ENCODE measurements at regions not wholly inside any gene's neighbourhood (a gene's known extent, or its start where the extent isn't known, plus 50 kb on each side); places are given as distances from the start of the nearest gene placed in this dataset.

- no peaks in the 10 kb centered on the region for H3K36me3 ChIP-seq (replicated peaks in 1 of 2; ENCODE audit: control insufficient read depth in 1 of 2, insufficient read depth in 2 of 2, low read length in 2 of 2)
- 20% methylated on average over 2 of the region's 2 CpGs for WGBS (ENCODE audit: low lambda C conversion rate)
- no peak for TF ChIP-seq NCOA5 (CRISPR knock-in tag; IDR thresholded peaks at IDR 0.05)
- TF ChIP-seq, protein P1, sequence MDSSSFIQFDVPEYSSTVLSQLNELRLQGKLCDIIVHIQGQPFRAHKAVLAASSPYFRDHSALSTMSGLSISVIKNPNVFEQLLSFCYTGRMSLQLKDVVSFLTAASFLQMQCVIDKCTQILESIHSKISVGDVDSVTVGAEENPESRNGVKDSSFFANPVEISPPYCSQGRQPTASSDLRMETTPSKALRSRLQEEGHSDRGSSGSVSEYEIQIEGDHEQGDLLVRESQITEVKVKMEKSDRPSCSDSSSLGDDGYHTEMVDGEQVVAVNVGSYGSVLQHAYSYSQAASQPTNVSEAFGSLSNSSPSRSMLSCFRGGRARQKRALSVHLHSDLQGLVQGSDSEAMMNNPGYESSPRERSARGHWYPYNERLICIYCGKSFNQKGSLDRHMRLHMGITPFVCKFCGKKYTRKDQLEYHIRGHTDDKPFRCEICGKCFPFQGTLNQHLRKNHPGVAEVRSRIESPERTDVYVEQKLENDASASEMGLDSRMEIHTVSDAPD (CRISPR knock-in tag; IDR thresholded peaks at IDR 0.05): no peak
- TF ChIP-seq RBAK (CRISPR knock-in tag; IDR thresholded peaks at IDR 0.05): no peak
- TF ChIP-seq ZNF782 (CRISPR knock-in tag; IDR thresholded peaks at IDR 0.05; ENCODE audit: borderline replicate concordance): no peak
- no peak for TF ChIP-seq MEIS2 (CRISPR knock-in tag; IDR thresholded peaks at IDR 0.05)
- no peak for TF ChIP-seq NR2C2 (CRISPR knock-in tag; IDR thresholded peaks at IDR 0.05; ENCODE audit: borderline replicate concordance)
- TF ChIP-seq TRIM24 (CRISPR knock-in tag; IDR thresholded peaks at IDR 0.05): no peak
- TF ChIP-seq ZNF768 (CRISPR knock-in tag; IDR thresholded peaks at IDR 0.05): no peak
- no peak for TF ChIP-seq ZBTB25 (CRISPR knock-in tag; IDR thresholded peaks at IDR 0.05)
- no peak for TF ChIP-seq RFXAP (CRISPR knock-in tag; IDR thresholded peaks at IDR 0.05; ENCODE audit: borderline replicate concordance)
- no peak for TF ChIP-seq TGIF2 (CRISPR knock-in tag; IDR thresholded peaks at IDR 0.05)
- TF ChIP-seq ZNF556 (CRISPR knock-in tag; IDR thresholded peaks at IDR 0.05; ENCODE audit: borderline replicate concordance): no peak
- TF ChIP-seq SALL1 (CRISPR knock-in tag; IDR thresholded peaks at IDR 0.05): no peak
- no peak for TF ChIP-seq DNMT3B (CRISPR knock-in tag; conservative IDR thresholded peaks at IDR 0.05)
- no peak for TF ChIP-seq MAFF (IDR thresholded peaks at IDR 0.05; ENCODE audit: low read depth, low read length)
- no peak for TF ChIP-seq GMEB2 (CRISPR knock-in tag; IDR thresholded peaks at IDR 0.05; ENCODE audit: low read depth)
- H3K79me2 ChIP-seq (ENCODE audit: insufficient read depth, low read length): no peaks in the 10 kb centered on the region
- no peaks in the 10 kb centered on the region for H4K20me1 ChIP-seq (ENCODE audit: insufficient read depth, low read length)
- H3K9me3 ChIP-seq (ENCODE audit: low read length): peaks cover 8% of the 10 kb centered on the region
- no peak overlapping the region for H3K9ac ChIP-seq (ENCODE audit: insufficient read depth, low read depth, low read length)
- POLR2A ChIA-PET: no interaction called here
- CTCF ChIA-PET (ENCODE audit: low intra/inter-chr PET ratio, low total read pairs): no interaction called here
- H3K27me3 ChIP-seq (ENCODE audit: control insufficient read depth in 1 of 2, insufficient read depth in 2 of 2, low read length in 2 of 2): no peaks in the 10 kb centered on the region
- H3K4me1 ChIP-seq (ENCODE audit: insufficient read depth, low read length): no peaks in the 10 kb centered on the region
- no peak overlapping the region for H3K4me3 ChIP-seq (replicated peaks in 1 of 3; ENCODE audit: insufficient read depth in 1 of 3, low read depth in 2 of 3, low read length in 3 of 3)
- H3K4me2 ChIP-seq (ENCODE audit: low read depth, low read length): no peak overlapping the region
- no peak overlapping the region for H2AFZ ChIP-seq (ENCODE audit: low read length)
- in situ Hi-C loops (cut with HindIII; ENCODE audit: extremely low pct_ligation_motif_present, low pct_unique_long_range_greater_than_20kb): no loop called here
- ATAC-seq (no peak), FAIRE-seq (no peak), DNase-seq (ENCODE audit: low spot score) (no peak)
- H3K27ac ChIP-seq (ENCODE audit: extremely low read length, insufficient read depth, low read length): no peak overlapping the region
- intact Hi-C loops (cut with micrococcal nuclease; ENCODE audit: unreplicated experiment): no loop called here
- no TSS peak for BruUV-seq (replicated peaks)
Measured at GRCh38 chr18:60248336-60249330, 123.9 kb downstream of the MC4R start.
